Suprapubic skin (tissue), 3 donors: ENCODE measurements at regions not wholly inside any gene's neighbourhood (a gene's known extent, or its start where the extent isn't known, plus 50 kb on each side); places are given as distances from the start of the nearest gene placed in this dataset.

Experiments used
- CTCF ChIP-seq, 2 donors: fragments of 200-600 bp in 1 of 2; fragments of 450-650 bp in 1 of 2; sonication (generic) in 1 of 2; IDR thresholded peaks; one replicate each; pipeline ENCODE4 v1.5.1; 2016 to 2019; ENCODE audit warnings: antibody characterized with exemption in 2 of 2, mild to moderate bottlenecking in 1 of 2, moderate library complexity in 1 of 2
- POLR2AphosphoS5 ChIP-seq, 3 donors: sonication (generic); formaldehyde crosslinking; IDR thresholded peaks; one replicate each; pipeline ENCODE4 v1.6.1; 2017; ENCODE audit warnings: antibody characterized with exemption in 3 of 3

- TF ChIP-seq CTCF (IDR thresholded peaks at IDR 0.05) = no peak
- TF ChIP-seq POLR2AphosphoS5 (IDR thresholded peaks at IDR 0.05) = no peak
Measured at GRCh38 chr3:117036259-117036799, 326.8 kb downstream of the TUSC7 start.
